ENCODE measurements at regions not wholly inside any gene's neighbourhood (a gene's known extent, or its start where the extent isn't known, plus 50 kb on each side); places are given as distances from the start of the nearest gene placed in this dataset.

DNA sequence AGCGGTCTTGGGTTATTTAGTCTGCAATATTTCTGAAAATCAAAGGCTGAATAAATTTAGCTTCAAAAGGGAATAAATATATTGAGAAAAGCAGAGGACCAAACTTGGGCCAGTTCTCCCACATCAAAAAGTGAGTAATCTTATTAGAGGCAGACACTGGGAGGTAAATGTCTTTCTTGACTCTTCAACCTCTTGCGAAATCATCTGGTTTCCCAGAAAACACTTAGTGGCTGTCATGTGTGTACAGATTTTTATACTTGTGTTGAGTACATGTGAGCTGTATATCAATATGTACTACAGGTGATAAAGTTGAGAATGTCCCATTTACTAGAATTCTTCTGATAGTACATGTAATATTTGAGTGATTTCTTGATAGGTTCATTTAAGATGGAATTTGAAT lies 454.9 kb downstream of the PRR16 start:
- TF ChIP-seq, protein P1, sequence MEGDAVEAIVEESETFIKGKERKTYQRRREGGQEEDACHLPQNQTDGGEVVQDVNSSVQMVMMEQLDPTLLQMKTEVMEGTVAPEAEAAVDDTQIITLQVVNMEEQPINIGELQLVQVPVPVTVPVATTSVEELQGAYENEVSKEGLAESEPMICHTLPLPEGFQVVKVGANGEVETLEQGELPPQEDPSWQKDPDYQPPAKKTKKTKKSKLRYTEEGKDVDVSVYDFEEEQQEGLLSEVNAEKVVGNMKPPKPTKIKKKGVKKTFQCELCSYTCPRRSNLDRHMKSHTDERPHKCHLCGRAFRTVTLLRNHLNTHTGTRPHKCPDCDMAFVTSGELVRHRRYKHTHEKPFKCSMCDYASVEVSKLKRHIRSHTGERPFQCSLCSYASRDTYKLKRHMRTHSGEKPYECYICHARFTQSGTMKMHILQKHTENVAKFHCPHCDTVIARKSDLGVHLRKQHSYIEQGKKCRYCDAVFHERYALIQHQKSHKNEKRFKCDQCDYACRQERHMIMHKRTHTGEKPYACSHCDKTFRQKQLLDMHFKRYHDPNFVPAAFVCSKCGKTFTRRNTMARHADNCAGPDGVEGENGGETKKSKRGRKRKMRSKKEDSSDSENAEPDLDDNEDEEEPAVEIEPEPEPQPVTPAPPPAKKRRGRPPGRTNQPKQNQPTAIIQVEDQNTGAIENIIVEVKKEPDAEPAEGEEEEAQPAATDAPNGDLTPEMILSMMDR (IDR thresholded peaks at IDR 0.05), result no peak
- no peak for TF ChIP-seq POLR2A (IDR thresholded peaks at IDR 0.05)
